H54 (cell line): ENCODE measurements at regions not wholly inside any gene's neighbourhood (a gene's known extent, or its start where the extent isn't known, plus 50 kb on each side); places are given as distances from the start of the nearest gene placed in this dataset.
"Not testable (repeated sequence)": the region's sequence is repeated elsewhere in the genome, so short reads cannot be mapped to it uniquely, and the experiment has no call there.

Experiments used
- DNase-seq: peaks from one replicate; pipeline ENCODE4 v3.0.0; 2011; ENCODE audit warnings: low spot score, mixed read lengths; ENCODE audit not compliant: insufficient read length
- FAIRE-seq: peaks from 3 replicates; lab custom pipeline; 2011; peaks lifted over from hg19 to GRCh38; lab: Jason Lieb, UNC
- POLR2A ChIP-seq: IDR thresholded peaks from 2 replicates; pipeline ENCODE4 v1.6.1; 2011; ENCODE audit warnings: low read depth, mild to moderate bottlenecking, low read length

DNA sequence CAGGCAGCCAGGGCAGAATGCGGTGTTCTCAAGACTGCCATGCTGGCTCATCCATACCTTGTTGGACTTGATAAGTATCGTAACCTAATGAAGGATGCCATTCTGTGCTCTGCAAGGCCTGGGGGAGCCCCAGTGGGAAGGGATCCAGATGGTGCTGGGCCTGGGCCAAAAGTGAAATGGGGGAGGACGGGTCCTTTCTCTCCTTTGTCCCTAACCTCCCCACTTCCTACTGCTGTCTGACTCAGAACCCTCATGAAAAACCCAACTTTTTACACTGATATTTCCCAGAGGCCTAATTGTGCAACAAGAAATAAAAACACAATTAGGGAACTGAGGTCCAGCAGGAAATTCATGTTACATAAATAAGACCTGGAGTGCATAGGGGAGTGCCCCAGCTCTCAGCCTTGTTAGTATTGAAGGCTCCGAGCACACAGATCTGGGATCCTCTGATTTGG lies 193.7 kb upstream of the SVIL start:
- FAIRE-seq (no peak), DNase-seq (no peak)
- TF ChIP-seq POLR2A = no peak

DNA sequence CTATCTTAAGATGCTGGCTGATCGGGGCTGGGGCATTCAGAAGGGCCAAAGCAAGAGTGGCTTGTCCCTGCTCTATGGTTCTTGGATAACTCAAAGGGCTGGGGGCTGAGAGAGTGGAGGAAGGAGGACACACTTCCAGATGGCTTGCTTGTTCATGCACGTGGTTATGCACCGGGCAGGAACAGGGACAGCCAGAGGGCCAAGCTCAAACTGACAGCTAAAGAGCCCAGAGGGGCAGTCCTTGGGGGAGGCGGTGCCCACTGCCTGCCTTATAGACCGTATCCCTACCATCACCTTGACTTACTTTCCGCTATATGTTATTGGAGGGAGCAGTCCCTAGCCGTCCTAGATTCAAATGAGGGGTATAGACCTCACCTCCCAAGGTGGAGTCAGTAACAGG lies 192.7 kb upstream of the SVIL start:
- no peak for FAIRE-seq
- no peak for DNase-seq
- TF ChIP-seq POLR2A = no peak

DNA sequence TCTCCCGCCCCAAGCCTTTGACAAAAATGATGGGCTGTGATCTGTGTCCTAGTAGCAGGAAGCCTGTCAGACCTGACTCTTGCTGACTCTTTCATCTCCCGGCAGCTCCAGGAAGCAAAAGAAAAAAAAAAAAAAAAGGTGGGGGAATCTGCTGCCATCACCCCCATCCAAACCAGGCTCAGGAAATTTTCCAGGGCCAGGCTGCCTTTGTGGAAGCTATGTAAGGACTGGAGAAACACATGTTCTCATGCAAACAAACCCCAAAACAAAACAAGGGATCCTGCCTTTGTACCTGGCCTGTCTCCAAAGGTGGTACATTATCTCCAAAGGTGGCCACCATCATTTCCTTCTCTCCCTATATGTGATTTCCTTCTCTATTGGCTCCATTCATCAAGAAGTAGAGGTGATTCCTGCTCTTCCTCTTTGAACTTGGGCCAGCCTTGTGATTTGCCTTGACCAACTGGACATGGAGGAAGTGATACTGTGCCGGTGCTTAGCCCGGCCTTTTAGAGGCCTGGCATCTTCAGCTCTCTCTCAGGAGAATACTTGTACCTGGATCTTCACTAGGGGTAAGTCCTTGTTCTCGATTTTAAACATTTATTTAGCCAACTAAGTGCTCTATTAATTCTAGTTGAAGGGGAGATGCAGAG lies 192.2 kb upstream of the SVIL start:
- no peak for TF ChIP-seq POLR2A
- no peak for DNase-seq
- FAIRE-seq = no peak

DNA sequence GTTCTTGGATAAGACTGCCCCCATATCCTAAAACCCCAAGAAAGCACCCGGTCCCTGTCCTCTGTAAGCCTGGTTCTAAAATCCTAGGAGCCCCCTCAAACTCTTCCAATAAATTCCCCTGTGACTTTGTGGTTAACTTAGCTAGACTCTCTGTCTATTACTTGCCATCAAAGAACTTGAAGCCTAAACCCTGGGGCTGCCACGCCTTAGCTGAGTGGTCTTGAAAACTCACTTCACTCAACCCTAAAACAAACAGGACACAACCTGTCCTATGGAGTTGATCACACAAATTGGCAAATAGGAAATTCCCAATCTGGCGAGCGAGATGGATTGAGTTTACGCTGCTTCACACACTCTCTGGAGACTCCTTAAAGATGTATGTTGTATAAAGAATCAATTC lies 191.4 kb upstream of the SVIL start:
- FAIRE-seq = no peak
- no peak for DNase-seq
- TF ChIP-seq POLR2A = no peak

DNA sequence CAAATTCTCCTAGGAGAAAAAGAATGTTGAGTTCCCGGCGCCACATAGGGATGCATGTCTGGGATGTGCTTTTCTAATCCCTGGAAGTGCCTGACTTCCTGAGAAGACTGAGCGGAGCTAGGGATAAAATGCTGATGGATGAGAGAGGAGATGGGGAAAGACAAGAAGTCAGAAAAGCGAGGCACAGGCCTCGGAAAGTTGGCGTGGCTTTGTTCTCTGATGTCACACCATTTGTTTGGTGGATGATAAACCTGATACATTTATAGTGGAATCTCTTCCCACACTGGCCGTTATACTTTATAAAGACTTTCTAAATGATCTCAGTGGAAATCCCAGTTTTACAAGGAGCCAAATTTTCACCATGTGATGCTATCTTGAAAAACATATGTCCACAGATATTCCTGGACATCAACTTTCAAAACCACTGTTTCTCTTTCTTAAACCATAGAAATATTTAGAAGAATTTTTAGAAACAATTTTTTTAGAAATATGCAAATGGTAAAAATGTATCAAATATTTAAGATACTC lies 188.8 kb upstream of the SVIL start:
- FAIRE-seq (no peak), DNase-seq (no peak)
- TF ChIP-seq POLR2A = no peak

DNA sequence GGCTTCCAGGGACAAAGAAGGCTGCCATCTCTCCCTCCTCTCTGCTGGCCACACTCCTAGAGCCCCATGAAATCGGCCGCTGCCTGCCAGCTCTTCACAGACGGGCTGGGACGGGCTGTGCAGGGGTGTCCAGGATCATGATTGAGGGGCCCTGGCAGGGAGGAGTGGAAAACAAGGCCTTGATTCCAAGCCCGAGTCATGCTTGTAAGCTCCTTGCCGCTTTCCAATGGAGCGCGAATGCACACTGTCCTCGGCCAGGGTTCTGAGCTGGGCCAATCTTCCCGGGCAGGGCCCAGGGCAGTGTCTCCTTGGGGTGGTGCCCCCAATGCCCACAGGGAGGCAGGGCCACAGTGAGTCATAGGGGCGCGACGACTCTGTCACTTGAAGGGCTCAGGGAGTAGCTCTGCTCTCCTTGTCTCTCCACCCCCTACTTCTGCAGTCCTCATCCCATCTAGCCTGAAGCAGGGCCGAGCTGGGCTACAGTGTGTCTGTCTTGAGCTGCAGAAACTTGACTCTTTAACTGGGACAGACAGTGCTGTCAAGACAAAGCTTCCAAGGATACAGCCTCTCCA lies 186.2 kb upstream of the SVIL start:
- FAIRE-seq (no peak), DNase-seq (no peak)
- TF ChIP-seq POLR2A = no peak

DNA sequence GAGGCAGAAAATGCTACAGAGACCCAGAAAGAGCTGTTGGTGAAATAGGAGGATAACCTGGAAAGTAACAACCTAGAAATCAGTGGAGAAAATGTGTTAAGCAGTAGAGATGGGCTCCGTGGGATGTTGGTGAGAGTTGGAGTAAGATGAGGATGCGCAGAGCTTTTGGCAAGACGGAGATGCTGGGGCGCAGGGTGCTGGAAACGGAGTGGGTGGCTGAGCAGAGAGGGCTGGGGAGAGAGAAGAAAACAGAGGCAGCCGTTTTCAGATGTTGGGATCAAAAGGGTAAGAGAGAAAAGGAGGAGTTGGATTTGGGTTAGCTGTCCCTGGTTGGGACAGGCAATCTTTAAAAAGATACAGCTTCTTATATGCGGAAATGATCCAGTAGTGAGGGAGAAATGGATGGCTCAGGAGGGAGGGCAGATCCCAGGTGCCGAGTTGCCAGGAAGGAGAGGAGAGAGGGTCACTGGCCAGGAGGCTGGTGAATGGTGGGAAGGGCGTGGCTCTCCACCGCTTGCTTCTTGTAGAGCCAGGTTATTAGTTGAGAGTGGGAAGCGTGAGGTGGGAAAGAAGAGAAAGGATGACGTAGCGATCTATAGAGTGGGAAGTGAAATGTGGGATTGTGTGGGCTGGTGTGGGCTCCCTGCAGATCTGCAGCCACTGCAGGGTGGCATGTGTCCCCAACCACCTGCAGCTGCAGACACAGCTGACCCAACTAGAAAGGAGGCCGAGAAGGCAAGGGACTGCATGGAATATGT lies 182.2 kb upstream of the SVIL start:
- no peak for TF ChIP-seq POLR2A
- FAIRE-seq (no peak), DNase-seq (no peak)

DNA sequence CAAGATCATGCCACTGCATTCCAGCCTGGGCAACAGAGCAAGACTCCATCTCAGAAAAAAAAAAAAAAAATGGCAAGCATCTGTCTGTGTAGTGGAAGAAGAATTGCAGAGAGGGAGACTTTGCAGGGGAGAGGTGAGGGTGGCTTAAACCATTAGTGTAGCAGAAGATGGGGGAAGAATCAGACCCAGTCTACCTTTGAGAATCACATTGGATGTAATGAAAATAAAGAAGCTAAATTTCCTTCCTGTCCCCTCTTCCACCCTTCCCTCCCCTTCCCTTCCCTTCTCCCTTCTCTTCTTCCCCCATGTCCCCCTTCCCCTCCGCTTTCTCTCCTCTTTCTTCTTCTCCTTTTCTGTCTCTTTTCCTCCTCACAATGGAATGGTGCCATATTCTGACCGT lies 180.8 kb upstream of the SVIL start:
- DNase-seq (no peak), FAIRE-seq (no peak)
- TF ChIP-seq POLR2A = no peak

DNA sequence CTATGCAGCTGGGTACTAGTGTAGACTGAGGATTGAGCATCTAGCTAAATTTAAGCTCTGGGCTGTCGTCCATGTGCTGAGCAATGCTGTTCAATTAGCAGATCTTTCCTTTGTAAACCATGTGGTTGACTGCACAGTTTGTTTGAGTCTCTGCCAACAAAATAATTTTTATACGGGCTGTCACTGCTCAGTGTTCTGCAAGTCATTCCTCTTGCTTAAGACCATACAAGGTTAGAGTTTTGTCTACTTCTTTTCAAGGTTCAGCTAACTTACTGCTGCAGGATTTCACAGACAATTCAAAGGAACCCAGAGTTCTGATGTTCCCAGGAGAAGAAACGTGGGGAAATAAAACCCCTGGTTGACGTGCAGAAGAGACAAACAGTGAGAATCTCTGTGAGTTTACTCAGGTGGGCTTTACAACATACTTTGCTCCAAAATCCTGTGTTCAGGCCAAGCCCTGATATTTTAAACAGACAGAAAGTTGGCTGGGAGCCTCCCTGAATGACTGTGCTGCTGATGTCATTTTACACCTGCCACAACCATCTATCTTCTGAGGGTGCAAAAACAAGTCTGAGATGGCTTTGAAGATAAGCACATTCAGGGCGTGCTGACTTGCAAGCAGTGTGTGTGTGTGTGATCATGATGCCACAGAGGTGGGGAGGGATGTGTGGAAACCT lies 177.1 kb upstream of the SVIL start:
- TF ChIP-seq POLR2A = no peak
- DNase-seq (peak; percentile 39), FAIRE-seq (peak; percentile 73)

DNA sequence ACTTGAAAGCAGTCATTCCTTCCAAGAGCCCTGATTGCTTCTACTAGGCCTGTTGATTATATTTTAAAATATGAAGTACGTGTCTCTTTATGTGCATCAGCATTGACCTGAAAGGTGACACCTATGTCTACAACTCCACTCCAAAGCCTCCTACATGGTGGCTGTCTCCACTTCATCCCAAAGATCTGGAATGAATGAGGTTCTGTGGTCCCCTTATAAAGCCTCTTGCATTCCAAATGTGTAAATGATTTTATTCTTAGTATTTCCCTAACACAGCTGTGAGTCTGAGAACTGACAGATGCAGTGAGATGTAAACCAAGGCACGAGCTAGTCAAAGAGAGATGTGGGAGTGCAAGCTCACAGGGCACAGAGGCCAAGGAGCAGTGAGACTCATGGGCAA lies 176.0 kb upstream of the SVIL start:
- no peak for TF ChIP-seq POLR2A
- FAIRE-seq (no peak), DNase-seq (no peak)

DNA sequence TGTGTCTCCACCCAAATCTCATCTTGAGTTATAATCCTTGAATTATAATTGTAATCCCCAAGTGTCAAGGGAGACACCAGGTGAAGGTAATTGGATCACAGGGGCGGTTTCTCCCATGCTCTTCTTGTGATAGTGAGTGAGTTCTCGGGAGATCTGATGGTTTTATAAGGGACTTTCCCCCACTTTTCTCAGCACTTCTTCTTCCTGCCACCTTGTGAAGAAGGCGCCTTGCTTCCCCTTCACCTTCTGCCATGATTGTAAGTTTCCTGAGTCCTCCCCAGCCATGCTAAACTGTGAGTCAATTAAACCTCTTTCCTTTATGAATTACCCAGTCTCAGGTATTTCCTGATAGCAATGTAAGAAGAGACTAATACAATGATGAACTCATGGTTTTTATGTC lies 175.5 kb upstream of the SVIL start:
- FAIRE-seq, DNase-seq: not testable (repeated sequence)

DNA sequence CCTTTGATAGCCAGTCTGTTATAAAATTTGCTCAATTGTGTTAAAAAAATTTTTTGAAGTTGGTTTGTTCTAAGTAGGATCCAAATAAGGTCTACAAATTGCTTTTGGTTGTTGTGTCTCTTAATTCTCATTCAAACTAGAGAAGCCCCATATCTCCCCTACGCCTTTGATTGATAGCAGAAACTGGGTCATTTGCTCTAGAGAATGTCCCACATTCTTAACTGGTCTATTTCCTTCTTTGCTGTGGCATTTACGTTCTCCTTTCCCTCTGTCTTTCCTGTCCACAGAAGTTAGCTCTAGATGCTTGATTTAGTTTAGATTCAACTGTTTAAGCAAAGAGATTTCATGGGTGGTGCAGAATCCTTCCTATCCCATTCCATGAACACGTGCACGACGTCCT lies 174.6 kb upstream of the SVIL start:
- FAIRE-seq = no peak
- no peak for TF ChIP-seq POLR2A
- DNase-seq = no peak

DNA sequence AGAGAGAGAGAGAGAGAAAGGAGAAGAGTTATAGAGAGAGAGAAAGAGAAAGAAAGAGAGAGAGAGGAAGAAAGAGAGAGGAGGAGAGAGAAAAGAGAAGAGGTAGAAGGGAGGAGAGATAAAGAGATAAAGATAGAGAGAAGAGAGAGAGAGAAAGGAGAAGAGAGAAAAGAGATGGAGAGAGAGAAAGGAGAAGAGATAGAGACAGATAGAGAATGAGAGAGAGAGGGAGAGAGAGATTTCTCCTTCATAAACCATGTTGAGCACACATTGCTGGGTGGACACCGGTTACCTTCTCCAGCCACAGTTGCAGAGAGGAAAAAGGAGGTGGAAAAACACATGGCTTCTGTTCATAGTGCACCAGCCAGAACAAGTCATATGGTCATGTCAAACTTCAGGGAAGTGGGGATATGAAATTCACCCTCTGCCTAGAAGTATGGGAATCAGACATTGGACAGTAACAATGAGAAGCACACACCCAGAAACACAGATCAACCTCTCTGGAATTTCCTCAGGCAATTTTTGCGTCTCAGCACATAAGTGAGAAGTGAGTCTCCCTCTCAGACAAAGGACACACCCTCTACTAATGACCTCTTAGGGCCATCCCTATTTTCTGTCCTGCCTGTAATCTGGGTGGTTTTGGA lies 172.5 kb upstream of the SVIL start:
- no peak for TF ChIP-seq POLR2A
- FAIRE-seq = no peak
- DNase-seq = peak; percentile 15
